ENCODE measurements at regions not wholly inside any gene's neighbourhood (a gene's known extent, or its start where the extent isn't known, plus 50 kb on each side); places are given as distances from the start of the nearest gene placed in this dataset.

DNA sequence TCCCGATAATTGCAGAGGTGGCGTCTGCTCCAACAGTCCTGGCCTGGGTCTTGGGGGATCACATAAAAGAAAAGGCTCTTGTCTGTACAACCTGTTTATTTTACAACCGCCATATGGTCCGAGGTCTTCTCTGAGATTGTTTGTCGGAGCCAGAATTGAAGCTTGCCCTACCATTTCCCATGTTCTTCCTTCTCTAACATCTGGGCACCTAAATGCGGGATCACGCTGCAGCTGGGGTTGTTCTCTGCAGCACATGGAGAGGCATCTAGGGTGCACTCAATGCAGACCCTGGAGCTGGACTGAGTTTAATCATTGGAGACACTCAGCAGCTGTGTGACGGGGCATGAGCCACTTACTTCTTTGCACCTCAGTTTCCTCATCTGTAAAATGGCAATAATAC is 107.7 kb downstream of the ACKR3 start (continued):
- TF ChIP-seq, protein P1, sequence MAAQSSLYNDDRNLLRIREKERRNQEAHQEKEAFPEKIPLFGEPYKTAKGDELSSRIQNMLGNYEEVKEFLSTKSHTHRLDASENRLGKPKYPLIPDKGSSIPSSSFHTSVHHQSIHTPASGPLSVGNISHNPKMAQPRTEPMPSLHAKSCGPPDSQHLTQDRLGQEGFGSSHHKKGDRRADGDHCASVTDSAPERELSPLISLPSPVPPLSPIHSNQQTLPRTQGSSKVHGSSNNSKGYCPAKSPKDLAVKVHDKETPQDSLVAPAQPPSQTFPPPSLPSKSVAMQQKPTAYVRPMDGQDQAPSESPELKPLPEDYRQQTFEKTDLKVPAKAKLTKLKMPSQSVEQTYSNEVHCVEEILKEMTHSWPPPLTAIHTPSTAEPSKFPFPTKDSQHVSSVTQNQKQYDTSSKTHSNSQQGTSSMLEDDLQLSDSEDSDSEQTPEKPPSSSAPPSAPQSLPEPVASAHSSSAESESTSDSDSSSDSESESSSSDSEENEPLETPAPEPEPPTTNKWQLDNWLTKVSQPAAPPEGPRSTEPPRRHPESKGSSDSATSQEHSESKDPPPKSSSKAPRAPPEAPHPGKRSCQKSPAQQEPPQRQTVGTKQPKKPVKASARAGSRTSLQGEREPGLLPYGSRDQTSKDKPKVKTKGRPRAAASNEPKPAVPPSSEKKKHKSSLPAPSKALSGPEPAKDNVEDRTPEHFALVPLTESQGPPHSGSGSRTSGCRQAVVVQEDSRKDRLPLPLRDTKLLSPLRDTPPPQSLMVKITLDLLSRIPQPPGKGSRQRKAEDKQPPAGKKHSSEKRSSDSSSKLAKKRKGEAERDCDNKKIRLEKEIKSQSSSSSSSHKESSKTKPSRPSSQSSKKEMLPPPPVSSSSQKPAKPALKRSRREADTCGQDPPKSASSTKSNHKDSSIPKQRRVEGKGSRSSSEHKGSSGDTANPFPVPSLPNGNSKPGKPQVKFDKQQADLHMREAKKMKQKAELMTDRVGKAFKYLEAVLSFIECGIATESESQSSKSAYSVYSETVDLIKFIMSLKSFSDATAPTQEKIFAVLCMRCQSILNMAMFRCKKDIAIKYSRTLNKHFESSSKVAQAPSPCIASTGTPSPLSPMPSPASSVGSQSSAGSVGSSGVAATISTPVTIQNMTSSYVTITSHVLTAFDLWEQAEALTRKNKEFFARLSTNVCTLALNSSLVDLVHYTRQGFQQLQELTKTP (IDR thresholded peaks at IDR 0.05; ENCODE audit: low read depth in 1 of 2, partially characterized antibody in 2 of 2): no peak
- no peak for TF ChIP-seq FUS (optimal IDR thresholded peaks at IDR 0.05; ENCODE audit: low read depth, low read length)

DNA sequence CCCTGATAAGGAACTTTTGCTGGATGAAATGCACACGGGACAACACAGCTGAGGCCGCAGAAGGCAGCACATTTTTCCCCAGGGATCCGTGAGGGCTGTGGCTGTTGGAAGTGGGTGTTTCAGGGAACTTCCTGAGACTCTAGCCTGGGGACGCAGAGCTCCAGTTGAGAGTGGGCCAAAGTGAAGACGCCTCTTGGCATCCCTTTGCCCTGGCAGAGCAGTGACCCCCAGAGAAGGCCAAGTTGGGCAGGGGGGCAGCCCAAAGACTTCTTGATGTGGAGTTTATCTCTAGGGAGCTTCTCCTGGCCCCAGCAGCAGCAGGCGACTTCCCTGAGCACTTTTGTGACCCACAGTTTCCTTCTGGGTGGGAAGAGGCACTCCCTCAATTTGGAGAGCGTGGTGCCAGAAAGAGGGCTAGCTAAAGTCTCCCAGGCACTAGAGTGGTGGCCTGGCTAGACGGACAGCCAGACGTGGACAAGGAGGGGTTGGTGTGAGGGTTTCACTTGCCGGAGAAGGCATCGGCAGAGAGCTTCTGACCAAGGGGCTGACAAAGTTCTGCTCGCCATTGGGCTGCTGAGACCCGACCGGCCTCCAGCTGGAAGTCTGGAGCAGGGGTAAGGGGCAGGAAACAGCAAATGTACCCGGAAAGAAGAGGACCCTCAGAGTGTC is 108.8 kb downstream of the ACKR3 start:
- no peaks in the 10 kb centered on the region for H3K9me1 ChIP-seq (ENCODE audit: control insufficient read depth, insufficient read depth, low read length)
- no peak overlapping the region for H3K9ac ChIP-seq (ENCODE audit: insufficient read depth in 1 of 2, low read depth in 2 of 2, low read length in 2 of 2)
- H3K36me3 ChIP-seq (ENCODE audit: control insufficient read depth, insufficient read depth, low read length): no peaks in the 10 kb centered on the region
- TF ChIP-seq NFIC (IDR thresholded peaks at IDR 0.05): no peak
- TF ChIP-seq, protein P2, sequence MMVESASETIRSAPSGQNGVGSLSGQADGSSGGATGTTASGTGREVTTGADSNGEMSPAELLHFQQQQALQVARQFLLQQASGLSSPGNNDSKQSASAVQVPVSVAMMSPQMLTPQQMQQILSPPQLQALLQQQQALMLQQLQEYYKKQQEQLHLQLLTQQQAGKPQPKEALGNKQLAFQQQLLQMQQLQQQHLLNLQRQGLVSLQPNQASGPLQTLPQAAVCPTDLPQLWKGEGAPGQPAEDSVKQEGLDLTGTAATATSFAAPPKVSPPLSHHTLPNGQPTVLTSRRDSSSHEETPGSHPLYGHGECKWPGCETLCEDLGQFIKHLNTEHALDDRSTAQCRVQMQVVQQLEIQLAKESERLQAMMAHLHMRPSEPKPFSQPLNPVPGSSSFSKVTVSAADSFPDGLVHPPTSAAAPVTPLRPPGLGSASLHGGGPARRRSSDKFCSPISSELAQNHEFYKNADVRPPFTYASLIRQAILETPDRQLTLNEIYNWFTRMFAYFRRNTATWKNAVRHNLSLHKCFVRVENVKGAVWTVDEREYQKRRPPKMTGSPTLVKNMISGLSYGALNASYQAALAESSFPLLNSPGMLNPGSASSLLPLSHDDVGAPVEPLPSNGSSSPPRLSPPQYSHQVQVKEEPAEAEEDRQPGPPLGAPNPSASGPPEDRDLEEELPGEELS (CRISPR knock-in tag; IDR thresholded peaks at IDR 0.05; ENCODE audit: borderline replicate concordance): no peak
- no peak for TF ChIP-seq SAP30 (IDR thresholded peaks at IDR 0.05; ENCODE audit: borderline replicate concordance, insufficient read depth, low read depth, low read length, poor library complexity, severe bottlenecking)
- TF ChIP-seq ZNF175 (CRISPR knock-in tag; IDR thresholded peaks at IDR 0.05; ENCODE audit: low read depth): no peak
- TF ChIP-seq HDAC8 (tag; IDR thresholded peaks at IDR 0.05): no peak
- TF ChIP-seq MTA3 (IDR thresholded peaks at IDR 0.05; ENCODE audit: borderline replicate concordance): no peak
- no peak for TF ChIP-seq BRF1 (IDR thresholded peaks at IDR 0.05; ENCODE audit: borderline replicate concordance, extremely low read depth, insufficient read length)
- TF ChIP-seq ZSCAN29 (IDR thresholded peaks at IDR 0.05): no peak
- no peak for TF ChIP-seq NEUROD1 (IDR thresholded peaks at IDR 0.05; ENCODE audit: borderline replicate concordance, low read depth, low read length, partially characterized antibody)
- TF ChIP-seq HMG20A (CRISPR knock-in tag; conservative IDR thresholded peaks at IDR 0.05): no peak
- TF ChIP-seq STAT5A (IDR thresholded peaks at IDR 0.05; ENCODE audit: borderline replicate concordance, low read length): no peak
- TF ChIP-seq ZNF165 (CRISPR knock-in tag; IDR thresholded peaks at IDR 0.05; ENCODE audit: borderline replicate concordance): no peak
- no TSS peak for BruUV-seq (replicated peaks)
- DNase-seq (ENCODE audit: extremely low read depth in 1 of 4, low spot score in 3 of 4) (no peak), ATAC-seq (no peak), FAIRE-seq (no peak)
- no peaks in the 10 kb centered on the region for H4K20me1 ChIP-seq (replicated peaks; ENCODE audit: control insufficient read depth, insufficient read depth, low read length)
- no peak overlapping the region for H3K27ac ChIP-seq (ENCODE audit: extremely low read depth, low read depth, low read length)
- in situ Hi-C loops (cut with MboI): no loop called here
- CTCF ChIA-PET (ENCODE audit: low intra/inter-chr PET ratio): no interaction called here
- H2AFZ ChIP-seq (ENCODE audit: low read depth, low read length): no peak overlapping the region
- no peaks in the 10 kb centered on the region for H3K79me2 ChIP-seq (ENCODE audit: control insufficient read depth, insufficient read depth, low read length)
- 0% methylated on average over 12 of the region's 15 CpGs for WGBS (ENCODE audit: insufficient coverage, low coverage, missing lambda C conversion rate)
- H3K4me2 ChIP-seq (ENCODE audit: insufficient read depth, low read length): no peak overlapping the region
- no peaks in the 10 kb centered on the region for H3K4me1 ChIP-seq (replicated peaks in 1 of 2; ENCODE audit: control insufficient read depth in 2 of 2, insufficient read depth in 2 of 2, low read length in 2 of 2)
- intact Hi-C loops (cut with micrococcal nuclease): no loop called here
- no peak overlapping the region for H3K4me3 ChIP-seq
- POLR2A ChIA-PET: interaction anchor here (0.6 kb wide), 1 partner anchor 24 kb away, joined by 3 read pairs; no protein-coding TSS in a partner anchor
- H3K27me3 ChIP-seq (ENCODE audit: control insufficient read depth in 2 of 2, insufficient read depth in 2 of 2, low read length in 2 of 2): peaks cover 0 to 16% of the 10 kb centered on the region in 2 experiments; a peak in 1 of 5 replicates
- no peaks in the 10 kb centered on the region for H3K9me3 ChIP-seq (replicated peaks; ENCODE audit: control insufficient read depth, insufficient read depth, low read depth, low read length)

Measured in K562 (cell line).